Stomach smooth muscle (tissue), 2 donors: ENCODE measurements at regions not wholly inside any gene's neighbourhood (a gene's known extent, or its start where the extent isn't known, plus 50 kb on each side); places are given as distances from the start of the nearest gene placed in this dataset.

Experiments used
- H3K27ac ChIP-seq: one replicate; pipeline ENCODE4 v1.7.0; 2013; ENCODE audit warnings: mild to moderate bottlenecking, low read length, inconsistent platforms
- H3K27me3 ChIP-seq, 2 donors: one replicate each; pipeline ENCODE4 v1.7.0; 2013; ENCODE audit warnings: low read length in 2 of 2; ENCODE audit not compliant: insufficient read depth in 2 of 2, control insufficient read depth in 1 of 2
- H3K36me3 ChIP-seq, 2 donors: one replicate each; pipeline ENCODE4 v1.7.0; 2013; ENCODE audit warnings: low read length in 2 of 2; ENCODE audit not compliant: control insufficient read depth in 2 of 2, insufficient read depth in 2 of 2
- H3K4me1 ChIP-seq: one replicate; pipeline ENCODE4 v1.7.0; 2013; ENCODE audit warnings: low read length; ENCODE audit not compliant: control insufficient read depth, insufficient read depth
- H3K4me3 ChIP-seq, 2 donors: one replicate each; pipeline ENCODE4 v1.7.0; 2013; ENCODE audit warnings: low read length in 2 of 2
- H3K9ac ChIP-seq, 2 donors: one replicate each; pipeline ENCODE4 v1.7.0; 2013; ENCODE audit warnings: low read length in 2 of 2, mild to moderate bottlenecking in 1 of 2
- H3K9me3 ChIP-seq, 2 donors: one replicate each; pipeline ENCODE4 v1.7.0; 2013; ENCODE audit warnings: low read length in 2 of 2; ENCODE audit not compliant: control insufficient read depth in 2 of 2
- donor health status: healthy.
- donor health status: Pancreatic carcinoma.

DNA sequence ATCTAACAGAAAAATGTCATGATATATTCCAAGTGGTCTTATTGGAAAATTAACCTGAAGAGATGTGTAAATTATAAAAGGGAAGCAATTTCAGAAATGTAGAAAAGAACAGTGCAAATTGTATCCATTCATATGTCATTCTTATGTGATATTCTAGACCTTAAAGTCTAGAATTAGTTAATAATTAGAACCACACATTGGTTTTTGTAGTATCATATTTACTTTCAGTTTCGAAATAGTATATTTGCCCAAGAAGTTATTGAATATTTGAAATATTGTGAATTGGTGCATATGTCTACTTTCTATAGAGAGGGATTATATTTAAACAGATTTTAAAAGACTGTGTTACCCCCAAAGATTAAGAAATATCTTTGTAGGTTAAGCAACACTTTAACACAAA is 1348.6 kb upstream of the ACVR2A start:
- Histone ChIP-seq H3K27ac (no peak overlapping the region), H3K9me3 (no peaks in the 10 kb centered on the region), H3K36me3 (no peaks in the 10 kb centered on the region), H3K4me1 (no peaks in the 10 kb centered on the region), H3K4me3 (no peak overlapping the region), H3K27me3 (no peaks in the 10 kb centered on the region), H3K9ac (no peak overlapping the region)

GRCh38 chr2:146489386-146489785 is 1355.4 kb upstream of the ACVR2A start:
- H3K36me3 ChIP-seq, result no peaks in the 10 kb centered on the region
- H3K4me3 ChIP-seq, result no peak overlapping the region
- no peaks in the 10 kb centered on the region for H3K27me3 ChIP-seq

DNA sequence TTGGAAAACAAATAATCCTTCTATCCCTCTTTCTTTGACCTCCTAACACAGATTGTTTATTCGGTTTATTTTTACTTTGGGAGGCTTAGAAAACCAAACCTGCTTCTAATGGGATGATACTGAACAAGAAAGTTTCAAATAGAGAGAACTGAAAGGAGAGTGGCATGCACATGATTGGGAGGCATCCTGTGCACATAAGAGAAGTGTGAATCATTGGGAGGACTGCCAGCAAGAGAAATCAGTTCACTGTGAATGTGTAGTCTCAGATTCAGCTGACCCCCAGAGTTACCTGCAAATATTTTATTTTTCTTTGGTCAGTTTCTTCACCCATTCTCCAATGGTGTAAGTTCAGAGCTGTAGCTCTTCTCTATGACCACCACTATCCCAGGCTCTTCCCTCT is 1363.2 kb upstream of the ACVR2A start:
- no peak overlapping the region for H3K9ac ChIP-seq
- H3K36me3 ChIP-seq, result no peaks in the 10 kb centered on the region
- no peaks in the 10 kb centered on the region for H3K9me3 ChIP-seq
- H3K4me3 ChIP-seq, result no peak overlapping the region
- no peaks in the 10 kb centered on the region for H3K4me1 ChIP-seq
- no peak overlapping the region for H3K27ac ChIP-seq
- no peaks in the 10 kb centered on the region for H3K27me3 ChIP-seq

More at GRCh38 chr2:146489386-146489785, 1355.4 kb upstream of the ACVR2A start:
- no peak overlapping the region for H3K27ac ChIP-seq
- no peaks in the 10 kb centered on the region for H3K4me1 ChIP-seq
- H3K9ac ChIP-seq, result no peak overlapping the region
- H3K9me3 ChIP-seq, result no peaks in the 10 kb centered on the region

DNA sequence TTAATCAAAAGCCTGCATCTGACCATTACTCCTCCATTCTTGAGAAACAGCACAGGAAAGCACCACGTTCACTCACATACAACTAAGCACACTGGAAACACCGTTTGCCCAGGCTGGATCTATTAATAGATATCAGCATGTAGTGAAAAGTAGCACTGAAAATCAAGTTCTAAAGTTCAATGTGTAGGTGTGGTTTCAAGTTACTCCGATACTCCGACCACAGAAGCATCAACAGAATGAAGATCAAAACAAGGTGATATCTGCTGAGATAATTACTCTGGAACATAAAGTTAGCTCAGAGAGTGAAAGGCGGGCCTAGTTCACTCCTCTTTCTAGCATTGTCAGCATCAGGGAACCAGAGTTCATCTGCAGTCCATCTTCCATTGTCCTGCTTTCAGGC is 1367.4 kb upstream of the ACVR2A start:
- Histone ChIP-seq H3K9ac (no peak overlapping the region), H3K27ac (no peak overlapping the region), H3K9me3 (no peaks in the 10 kb centered on the region), H3K4me1 (no peaks in the 10 kb centered on the region), H3K4me3 (no peak overlapping the region), H3K27me3 (no peaks in the 10 kb centered on the region), H3K36me3 (no peaks in the 10 kb centered on the region)

DNA sequence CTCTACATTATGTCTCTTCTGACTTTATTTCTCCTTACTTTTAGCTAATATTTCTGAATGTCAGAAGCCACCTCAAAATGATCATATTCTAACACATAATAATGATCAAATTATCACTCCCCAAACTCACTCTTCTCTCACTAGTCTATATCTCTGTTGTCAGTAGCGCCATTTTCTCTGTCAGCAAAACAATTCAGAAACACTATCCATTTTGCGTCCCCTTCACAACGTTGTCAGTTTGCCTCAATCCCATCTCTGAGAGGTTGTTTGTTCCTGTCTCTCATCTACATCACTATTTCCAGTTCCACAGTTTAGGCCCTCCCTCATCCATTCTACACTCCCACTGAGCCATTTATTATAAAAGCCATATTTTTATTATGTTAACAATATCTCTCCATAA is 1376.3 kb upstream of the ACVR2A start:
- Histone ChIP-seq H3K36me3 (no peaks in the 10 kb centered on the region), H3K27me3 (no peaks in the 10 kb centered on the region), H3K27ac (no peak overlapping the region), H3K4me3 (no peak overlapping the region), H3K4me1 (no peaks in the 10 kb centered on the region), H3K9ac (no peak overlapping the region), H3K9me3 (no peaks in the 10 kb centered on the region)

GRCh38 chr2:146467425-146467824 is 1377.4 kb upstream of the ACVR2A start:
- no peaks in the 10 kb centered on the region for H3K4me1 ChIP-seq
- no peaks in the 10 kb centered on the region for H3K36me3 ChIP-seq
- H3K9ac ChIP-seq, result no peak overlapping the region
- no peaks in the 10 kb centered on the region for H3K9me3 ChIP-seq
- no peak overlapping the region for H3K4me3 ChIP-seq
- no peaks in the 10 kb centered on the region for H3K27me3 ChIP-seq
- H3K27ac ChIP-seq, result no peak overlapping the region

DNA sequence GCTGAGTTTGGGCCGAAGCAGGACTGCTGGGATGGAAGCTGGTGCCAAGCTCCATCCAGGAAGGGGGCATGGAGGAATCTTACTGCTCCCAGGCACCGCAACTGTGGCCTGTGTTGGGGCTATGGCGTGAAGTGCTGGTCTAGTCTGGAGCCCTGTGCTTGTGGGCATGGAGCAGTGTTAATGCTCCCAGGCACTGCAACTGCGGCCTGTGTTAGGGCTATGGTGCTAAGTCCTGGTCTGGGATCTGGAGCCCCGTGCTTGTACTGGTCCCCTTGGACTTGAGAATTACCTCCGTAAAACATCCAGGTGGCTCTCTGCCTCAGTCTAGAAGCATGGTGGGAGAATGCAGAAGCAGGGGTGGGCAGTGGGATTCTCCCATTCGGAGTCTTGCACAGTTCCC is 1379.4 kb upstream of the ACVR2A start:
- Histone ChIP-seq H3K9me3 (no peaks in the 10 kb centered on the region), H3K27ac (no peak overlapping the region), H3K27me3 (no peaks in the 10 kb centered on the region), H3K4me3 (no peak overlapping the region), H3K4me1 (no peaks in the 10 kb centered on the region), H3K36me3 (no peaks in the 10 kb centered on the region), H3K9ac (no peak overlapping the region)

- H3K9me3 ChIP-seq, result peaks cover 2 to 5% of the 10 kb centered on the region in 2 donors
- no peaks in the 10 kb centered on the region for H3K4me1 ChIP-seq
- H3K27me3 ChIP-seq, result no peaks in the 10 kb centered on the region
- H3K4me3 ChIP-seq, result no peak overlapping the region
- H3K36me3 ChIP-seq, result no peaks in the 10 kb centered on the region
- no peak overlapping the region for H3K9ac ChIP-seq
- H3K27ac ChIP-seq, result no peak overlapping the region
Observed at GRCh38 chr2:146461068-146461467, 1383.8 kb upstream of the ACVR2A start.

- H3K9me3 ChIP-seq, result peaks cover 2 to 5% of the 10 kb centered on the region in 2 donors
- H3K9ac ChIP-seq, result no peak overlapping the region
Observed at GRCh38 chr2:146458585-146458984, 1386.2 kb upstream of the ACVR2A start.

GRCh38 chr2:146457221-146457620 is 1387.6 kb upstream of the ACVR2A start:
- Histone ChIP-seq H3K9ac (no peak overlapping the region), H3K27me3 (no peaks in the 10 kb centered on the region), H3K27ac (no peak overlapping the region), H3K9me3 (peaks cover 2 to 5% of the 10 kb centered on the region in 2 donors), H3K36me3 (no peaks in the 10 kb centered on the region), H3K4me3 (no peak overlapping the region), H3K4me1 (no peaks in the 10 kb centered on the region)

More at GRCh38 chr2:146458585-146458984, 1386.2 kb upstream of the ACVR2A start:
- Histone ChIP-seq H3K4me1 (no peaks in the 10 kb centered on the region), H3K4me3 (no peak overlapping the region), H3K27ac (no peak overlapping the region), H3K36me3 (no peaks in the 10 kb centered on the region), H3K27me3 (no peaks in the 10 kb centered on the region)

- no peaks in the 10 kb centered on the region for H3K36me3 ChIP-seq
- H3K4me1 ChIP-seq, result no peaks in the 10 kb centered on the region
- H3K4me3 ChIP-seq, result no peak overlapping the region
- peaks cover 2 to 5% of the 10 kb centered on the region in 2 donors for H3K9me3 ChIP-seq
- H3K27ac ChIP-seq, result no peak overlapping the region
- no peaks in the 10 kb centered on the region for H3K27me3 ChIP-seq
- no peak overlapping the region for H3K9ac ChIP-seq
Observed at GRCh38 chr2:146455325-146455724, 1389.5 kb upstream of the ACVR2A start.
